ENCODE measurements at regions not wholly inside any gene's neighbourhood (a gene's known extent, or its start where the extent isn't known, plus 50 kb on each side); places are given as distances from the start of the nearest gene placed in this dataset.
"Not testable (repeated sequence)": the region's sequence is repeated elsewhere in the genome, so short reads cannot be mapped to it uniquely, and the experiment has no call there.

DNA sequence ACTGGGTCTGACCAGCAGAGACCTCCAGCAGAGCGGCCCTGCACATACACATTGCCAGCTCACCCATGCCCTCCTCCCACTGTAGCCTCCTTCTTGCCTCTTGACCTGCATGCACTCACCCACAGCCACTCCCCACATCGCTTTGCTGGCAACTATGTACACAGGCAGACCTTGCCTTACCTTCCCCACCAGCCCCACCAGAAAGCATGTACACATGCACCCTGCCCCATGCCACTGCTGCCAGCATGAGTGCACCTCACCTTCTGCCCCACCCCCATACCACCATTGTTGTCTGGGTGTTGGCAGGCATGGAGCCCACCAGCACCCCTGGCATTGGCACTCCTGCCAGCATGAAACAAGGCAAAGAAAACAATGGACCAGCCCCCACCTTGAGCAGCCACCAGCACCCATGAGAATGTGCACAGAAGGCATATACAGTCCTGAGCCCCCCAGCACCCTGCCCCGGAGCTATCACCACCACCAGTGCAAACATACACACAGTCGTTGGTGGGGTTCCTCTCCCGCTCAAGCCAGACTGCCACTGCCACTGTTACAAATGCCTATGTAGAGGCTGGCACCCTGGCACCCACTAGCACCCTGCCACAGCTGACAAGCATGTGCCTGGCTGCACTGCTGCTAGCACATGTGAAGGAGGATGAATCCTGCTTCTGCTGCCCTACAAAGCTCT lies 171.4 kb upstream of the NR4A3 start:
- DNase-seq, result no peak
- Mint-ChIP-seq H3K27me3 (peaks cover 27% of the 10 kb centered on the region), H3K4me1 (no peaks in the 10 kb centered on the region), H3K36me3 (ENCODE audit: low read depth) (peaks cover 1% of the 10 kb centered on the region), H3K27ac (no peak overlapping the region), H3K4me3 (no peak overlapping the region), H3K9me3 (peaks cover 2% of the 10 kb centered on the region)
- ChIA-PET CTCF (no interaction called here), POLR2A (no interaction called here)

- Mint-ChIP-seq H3K9me3 (no peaks in the 10 kb centered on the region), H3K27me3 (peaks cover 21% of the 10 kb centered on the region), H3K4me1 (peaks cover 3% of the 10 kb centered on the region), H3K4me3 (no peak overlapping the region), H3K27ac (no peak overlapping the region), H3K36me3 (ENCODE audit: low read depth) (no peaks in the 10 kb centered on the region)
- ChIA-PET POLR2A (no interaction called here), CTCF (no interaction called here)
- no peak for DNase-seq
Observed at GRCh38 chr9:99660191-99660636, 161.5 kb upstream of the NR4A3 start.

DNA sequence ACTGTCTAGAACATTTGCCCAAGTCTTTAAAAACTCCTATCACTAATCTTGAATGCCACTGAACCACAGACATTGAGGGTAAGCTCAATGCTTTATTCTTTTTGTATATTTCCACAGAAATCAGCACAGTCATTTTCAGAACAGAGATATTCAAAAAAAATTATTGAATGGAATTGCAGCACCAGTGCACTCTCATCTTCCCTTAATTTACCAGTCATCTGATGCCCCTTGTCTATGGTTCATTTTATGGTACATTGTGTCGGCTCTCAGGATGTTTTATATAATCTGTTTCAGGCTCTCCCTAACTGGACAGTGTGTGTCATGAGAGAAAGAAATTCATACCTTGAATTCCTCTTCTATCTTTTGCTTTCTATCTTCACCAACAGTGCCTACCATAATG lies 158.4 kb upstream of the NR4A3 start:
- ChIA-PET POLR2A (no interaction called here), CTCF (interaction anchor here (0.6 kb wide), 1 partner anchor 561 kb away, joined by 3 read pairs; no protein-coding TSS in a partner anchor)
- H3K27me3 Mint-ChIP-seq, result peaks cover 22% of the 10 kb centered on the region
- H3K4me1 Mint-ChIP-seq, result peaks cover 13% of the 10 kb centered on the region
- no peaks in the 10 kb centered on the region for H3K9me3 Mint-ChIP-seq
- no peak overlapping the region for H3K4me3 Mint-ChIP-seq
- no peak overlapping the region for H3K27ac Mint-ChIP-seq
- no peaks in the 10 kb centered on the region for H3K36me3 Mint-ChIP-seq (ENCODE audit: low read depth)
- no peak for DNase-seq

- CTCF ChIA-PET, result interaction anchor here (0.6 kb wide), 1 partner anchor 561 kb away, joined by 3 read pairs; no protein-coding TSS in a partner anchor
Observed at GRCh38 chr9:99663856-99664255, 157.8 kb upstream of the NR4A3 start.

GRCh38 chr9:99666571-99666970 lies 155.1 kb upstream of the NR4A3 start:
- Mint-ChIP-seq H3K9me3 (no peaks in the 10 kb centered on the region), H3K27me3 (peaks cover 13% of the 10 kb centered on the region), H3K4me3 (no peak overlapping the region), H3K4me1 (peaks cover 10% of the 10 kb centered on the region), H3K36me3 (ENCODE audit: low read depth) (no peaks in the 10 kb centered on the region), H3K27ac (no peak overlapping the region)
- CTCF ChIA-PET, result no interaction called here
- POLR2A ChIA-PET, result no interaction called here
- no peak for DNase-seq

More at GRCh38 chr9:99663856-99664255, 157.8 kb upstream of the NR4A3 start:
- H3K9me3 Mint-ChIP-seq, result no peaks in the 10 kb centered on the region
- DNase-seq, result no peak
- POLR2A ChIA-PET, result no interaction called here
- no peak overlapping the region for H3K27ac Mint-ChIP-seq
- H3K4me3 Mint-ChIP-seq, result no peak overlapping the region
- H3K36me3 Mint-ChIP-seq (ENCODE audit: low read depth), result no peaks in the 10 kb centered on the region
- H3K27me3 Mint-ChIP-seq, result peaks cover 20% of the 10 kb centered on the region
- peaks cover 13% of the 10 kb centered on the region for H3K4me1 Mint-ChIP-seq

DNA sequence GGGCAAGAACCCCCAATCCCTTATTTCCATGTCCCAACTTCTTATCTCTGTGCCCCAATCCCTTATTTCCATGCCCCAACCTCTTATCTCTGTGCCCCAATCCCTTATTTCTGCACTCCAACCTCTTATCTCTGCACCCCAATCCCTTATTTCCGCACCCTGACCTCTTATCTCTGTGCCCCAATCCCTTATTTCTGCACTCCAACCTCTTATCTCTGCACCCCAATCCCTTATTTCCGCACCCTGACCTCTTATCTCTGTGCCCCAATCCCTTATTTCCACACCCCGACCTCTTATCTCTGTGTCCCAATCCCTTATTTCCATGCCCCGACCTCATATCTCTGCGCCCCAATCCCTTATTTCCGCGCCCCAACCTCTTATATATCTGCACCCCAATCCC lies 150.8 kb upstream of the NR4A3 start:
- CTCF ChIA-PET, POLR2A ChIA-PET, H3K27ac Mint-ChIP-seq: not testable (repeated sequence)

GRCh38 chr9:99677281-99677680 lies 144.4 kb upstream of the NR4A3 start:
- H3K4me1 Mint-ChIP-seq, result no peaks in the 10 kb centered on the region
- no peak for DNase-seq
- no peaks in the 10 kb centered on the region for H3K36me3 Mint-ChIP-seq (ENCODE audit: low read depth)
- H3K27ac Mint-ChIP-seq, result no peak overlapping the region
- peaks cover 4% of the 10 kb centered on the region for H3K27me3 Mint-ChIP-seq
- POLR2A ChIA-PET, result no interaction called here
- H3K4me3 Mint-ChIP-seq, result no peak overlapping the region
- CTCF ChIA-PET, result no interaction called here
- H3K9me3 Mint-ChIP-seq, result peaks cover 5% of the 10 kb centered on the region

More for the DNA sequence above, 150.8 kb upstream of the NR4A3 start:
- H3K36me3 Mint-ChIP-seq (ENCODE audit: low read depth); DNase-seq; H3K4me3 Mint-ChIP-seq; H3K9me3 Mint-ChIP-seq; H3K27me3 Mint-ChIP-seq; H3K4me1 Mint-ChIP-seq: not testable (repeated sequence)

GRCh38 chr9:99678566-99678965 lies 143.1 kb upstream of the NR4A3 start:
- Mint-ChIP-seq H3K27me3 (peaks cover 4% of the 10 kb centered on the region), H3K27ac (no peak overlapping the region), H3K4me1 (no peaks in the 10 kb centered on the region), H3K36me3 (ENCODE audit: low read depth) (no peaks in the 10 kb centered on the region), H3K9me3 (peaks cover 5% of the 10 kb centered on the region), H3K4me3 (no peak overlapping the region)
- ChIA-PET POLR2A (no interaction called here), CTCF (no interaction called here)
- DNase-seq, result no peak

DNA sequence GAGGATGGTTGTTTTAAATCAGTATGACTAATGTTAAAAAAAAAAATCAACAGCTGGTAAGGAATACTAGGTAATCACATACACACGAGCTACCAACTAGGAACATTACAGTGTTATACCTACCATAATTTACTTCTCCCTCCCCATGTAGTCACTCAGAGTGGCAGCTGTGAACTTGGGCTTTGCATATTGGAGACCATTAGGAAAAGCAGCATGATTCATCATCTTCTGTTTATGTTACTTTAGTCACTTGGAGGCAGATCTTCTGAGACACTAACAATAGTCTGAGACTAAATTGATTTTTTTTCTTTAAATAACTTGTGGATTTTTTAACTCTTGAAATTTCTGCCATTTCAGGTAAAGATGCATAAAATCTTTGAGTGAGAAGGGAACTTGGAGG lies 141.5 kb upstream of the NR4A3 start:
- H3K9me3 Mint-ChIP-seq, result peaks cover 5% of the 10 kb centered on the region
- no peaks in the 10 kb centered on the region for H3K36me3 Mint-ChIP-seq (ENCODE audit: low read depth)
- POLR2A ChIA-PET, result interaction anchor here (0.5 kb wide), 1 partner anchor 492 kb away, joined by 11 read pairs; no protein-coding TSS in a partner anchor
- no peaks in the 10 kb centered on the region for H3K4me1 Mint-ChIP-seq
- CTCF ChIA-PET, result no interaction called here
- no peak overlapping the region for H3K27ac Mint-ChIP-seq
- no peak overlapping the region for H3K4me3 Mint-ChIP-seq
- peaks cover 4% of the 10 kb centered on the region for H3K27me3 Mint-ChIP-seq
- DNase-seq, result no peak

DNA sequence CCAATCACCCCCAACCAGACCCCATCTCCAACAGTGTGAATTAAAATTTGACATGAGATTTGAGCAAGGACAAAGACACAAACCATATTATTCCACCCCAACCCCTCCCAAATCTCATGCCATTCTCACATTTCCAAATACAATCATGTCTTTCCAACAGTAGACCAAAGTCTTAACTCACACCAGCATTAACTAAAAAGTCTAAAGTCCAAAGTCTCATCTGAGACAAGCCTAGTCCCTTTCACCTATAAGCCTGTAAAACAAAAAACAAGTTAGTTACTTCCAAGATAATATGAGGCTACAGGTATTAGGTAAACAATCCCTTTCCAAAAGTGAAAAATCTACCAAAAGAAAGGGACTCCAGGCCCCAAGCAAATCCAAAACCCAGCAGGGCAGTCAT lies 140.6 kb upstream of the NR4A3 start:
- DNase-seq, result no peak
- CTCF ChIA-PET, result no interaction called here
- Mint-ChIP-seq H3K27ac (no peak overlapping the region), H3K36me3 (ENCODE audit: low read depth) (no peaks in the 10 kb centered on the region), H3K9me3 (no peaks in the 10 kb centered on the region), H3K27me3 (peaks cover 2% of the 10 kb centered on the region), H3K4me1 (no peaks in the 10 kb centered on the region), H3K4me3 (no peak overlapping the region)
- POLR2A ChIA-PET, result no interaction called here

GRCh38 chr9:99682378-99682777 lies 139.3 kb upstream of the NR4A3 start:
- H3K4me1 Mint-ChIP-seq, result no peaks in the 10 kb centered on the region
- no peaks in the 10 kb centered on the region for H3K9me3 Mint-ChIP-seq
- ChIA-PET POLR2A (no interaction called here), CTCF (no interaction called here)
- no peak overlapping the region for H3K4me3 Mint-ChIP-seq
- DNase-seq, result no peak
- H3K27me3 Mint-ChIP-seq, result peaks cover 2% of the 10 kb centered on the region
- no peak overlapping the region for H3K27ac Mint-ChIP-seq
- H3K36me3 Mint-ChIP-seq (ENCODE audit: low read depth), result no peaks in the 10 kb centered on the region

GRCh38 chr9:99682870-99683269 lies 138.8 kb upstream of the NR4A3 start:
- ChIA-PET POLR2A (no interaction called here), CTCF (no interaction called here)
- H3K4me1 Mint-ChIP-seq, result no peaks in the 10 kb centered on the region
- no peaks in the 10 kb centered on the region for H3K36me3 Mint-ChIP-seq (ENCODE audit: low read depth)
- H3K9me3 Mint-ChIP-seq, result no peaks in the 10 kb centered on the region
- no peak overlapping the region for H3K4me3 Mint-ChIP-seq
- no peak overlapping the region for H3K27ac Mint-ChIP-seq
- DNase-seq, result no peak
- no peaks in the 10 kb centered on the region for H3K27me3 Mint-ChIP-seq

DNA sequence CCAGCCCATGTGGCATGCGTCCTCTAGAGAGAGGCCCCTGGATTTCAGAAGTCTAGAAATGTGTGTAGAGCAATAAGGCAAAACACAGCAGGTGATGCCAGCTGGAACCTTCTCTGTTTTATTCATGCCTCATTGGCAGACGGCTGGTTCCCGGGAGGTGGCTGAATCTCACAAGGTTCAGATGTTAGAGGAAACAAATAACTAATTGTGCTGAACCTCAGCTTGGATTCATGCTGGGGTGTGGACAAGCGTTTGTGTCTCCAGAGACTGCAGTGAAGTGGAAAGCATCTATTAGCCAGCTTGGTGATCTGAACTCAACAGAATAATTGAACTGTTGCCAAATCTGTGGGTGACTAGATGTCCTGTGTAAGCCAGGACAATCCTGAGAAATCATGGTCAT lies 131.1 kb upstream of the NR4A3 start:
- no peak for DNase-seq
- Mint-ChIP-seq H3K36me3 (ENCODE audit: low read depth) (no peaks in the 10 kb centered on the region), H3K27me3 (peaks cover 14% of the 10 kb centered on the region), H3K4me3 (no peak overlapping the region), H3K27ac (no peak overlapping the region), H3K9me3 (no peaks in the 10 kb centered on the region), H3K4me1 (no peaks in the 10 kb centered on the region)
- CTCF ChIA-PET, result no interaction called here
- POLR2A ChIA-PET, result no interaction called here

- Mint-ChIP-seq H3K4me3 (no peak overlapping the region), H3K27me3 (peaks cover 14% of the 10 kb centered on the region), H3K9me3 (no peaks in the 10 kb centered on the region), H3K4me1 (no peaks in the 10 kb centered on the region), H3K36me3 (ENCODE audit: low read depth) (no peaks in the 10 kb centered on the region), H3K27ac (no peak overlapping the region)
- DNase-seq, result no peak
- CTCF ChIA-PET, result no interaction called here
- POLR2A ChIA-PET, result no interaction called here
Observed at GRCh38 chr9:99693888-99694287, 127.8 kb upstream of the NR4A3 start.

Measured in activated CD4-positive, alpha-beta T cell treated with anti-CD3 and anti-CD28 coated beads, Interleukin-2, amount 10 ng/mL, durations not matched to agents 7 days and 5 days (primary cell).